A549 (cell line): ENCODE measurements at regions not wholly inside any gene's neighbourhood (a gene's known extent, or its start where the extent isn't known, plus 50 kb on each side); places are given as distances from the start of the nearest gene placed in this dataset.

ENCODE experiments used
- CHD2 ChIP-seq: fragments of 150-350 bp; IDR thresholded peaks from 2 replicates; pipeline ENCODE4 v1.6.1; 2014; ENCODE audit warnings: low read length; ENCODE audit not compliant: partially characterized antibody
- CTCF ChIP-seq: fragments of >200 bp; sonication (Bioruptor Twin); formaldehyde crosslinking; IDR thresholded peaks from 3 replicates; pipeline ENCODE4 v1.5.1; 2016
- EP300 ChIP-seq, 2 experiments: fragments of >200 bp; sonication (Bioruptor Twin); formaldehyde crosslinking; IDR thresholded peaks; 2 replicates in 1 of 2; 3 replicates in 1 of 2; pipeline ENCODE4 v1.6.1; 2016 to 2017
- FOSL2 ChIP-seq, 2 experiments: fragments of 450-650 bp in 1 of 2; fragments of >200 bp in 1 of 2; sonication (Bioruptor Twin) in 1 of 2; formaldehyde crosslinking; IDR thresholded peaks; 2 replicates each; pipeline versions ENCODE4 v1.5.0 to v1.6.1; 2016 to 2020; ENCODE audit warnings: mild to moderate bottlenecking in 1 of 2, moderate library complexity in 1 of 2
- HOXA7 ChIP-seq: fragments of 250-450 bp; sonication (Bioruptor Pico); IDR thresholded peaks from 2 replicates; pipeline ENCODE4 v1.5.0; 2020; ENCODE audit warnings: mild to moderate bottlenecking, moderate library complexity
- MYC ChIP-seq: IDR thresholded peaks from 2 replicates; pipeline ENCODE4 v1.6.1; 2012; ENCODE audit warnings: mild to moderate bottlenecking, inconsistent platforms, low read length, improper control_type of control experiment, borderline replicate concordance
- POLR2A ChIP-seq: IDR thresholded peaks from 2 replicates; pipeline ENCODE4 v1.6.1; 2012; ENCODE audit warnings: mild to moderate bottlenecking, low read length
- RAD21 ChIP-seq, 2 experiments: fragments of >200 bp in 1 of 2; sonication (Bioruptor Twin) in 1 of 2; formaldehyde crosslinking in 1 of 2; IDR thresholded peaks in 1 of 2; conservative IDR thresholded peaks in 1 of 2; 2 replicates in 1 of 2; 3 replicates in 1 of 2; pipeline ENCODE4 v1.6.1; 2012 to 2018; ENCODE audit warnings: inconsistent platforms in 1 of 2
- RCOR1 ChIP-seq: fragments of 150-350 bp; IDR thresholded peaks from 2 replicates; pipeline ENCODE4 v1.6.1; 2014; ENCODE audit warnings: antibody characterized with exemption, low read length, low read depth
- REST ChIP-seq: fragments of 200-600 bp; sonication (generic); IDR thresholded peaks from 2 replicates; pipeline ENCODE4 v1.6.1; 2016; ENCODE audit warnings: antibody characterized with exemption, mild to moderate bottlenecking, moderate library complexity
- SMC3 ChIP-seq: fragments of >200 bp; sonication (Bioruptor Twin); formaldehyde crosslinking; IDR thresholded peaks from 3 replicates; pipeline ENCODE4 v1.6.1; 2018; ENCODE audit warnings: inconsistent platforms
- ZC3H11A ChIP-seq: fragments of 450-650 bp; IDR thresholded peaks from 2 replicates; pipeline ENCODE4 v1.6.1; 2014; ENCODE audit warnings: antibody characterized with exemption, mild to moderate bottlenecking
- ZSCAN20 ChIP-seq: fragments of 250-450 bp; sonication (Bioruptor Pico); IDR thresholded peaks from 2 replicates; pipeline ENCODE4 v1.8.0; 2022; ENCODE audit warnings: mild to moderate bottlenecking, moderate library complexity
- TF ChIP-seq, protein P1 (sequence below): fragments of 150-350 bp; IDR thresholded peaks from 2 replicates; pipeline ENCODE4 v1.6.1; 2014; ENCODE audit warnings: low read depth, mild to moderate bottlenecking, low read length

GRCh38 chr12:114479831-114480230 lies 73.9 kb upstream of the TBX5 start:
- TF ChIP-seq POLR2A = no peak
- no peak for TF ChIP-seq REST
- TF ChIP-seq CTCF = no peak
- no peak for TF ChIP-seq EP300 (IDR thresholded peaks at IDR 0.05)
- no peak for TF ChIP-seq ZSCAN20 (CRISPR knock-in tag)
- no peak for TF ChIP-seq SMC3
- no peak for TF ChIP-seq RAD21 (conservative IDR thresholded peaks at IDR 0.05 in 1 of 2, IDR thresholded peaks at IDR 0.05 in 1 of 2)
- TF ChIP-seq FOSL2 (IDR thresholded peaks at IDR 0.05) = no peak
- no peak for TF ChIP-seq FOSL2 (CRISPR knock-in tag; IDR thresholded peaks at IDR 0.05)
- no peak for TF ChIP-seq MYC
- TF ChIP-seq HOXA7 (CRISPR knock-in tag) = no peak
- TF ChIP-seq ZC3H11A = no peak
- no peak for TF ChIP-seq CHD2
- no peak for TF ChIP-seq RCOR1
- TF ChIP-seq, protein P1, sequence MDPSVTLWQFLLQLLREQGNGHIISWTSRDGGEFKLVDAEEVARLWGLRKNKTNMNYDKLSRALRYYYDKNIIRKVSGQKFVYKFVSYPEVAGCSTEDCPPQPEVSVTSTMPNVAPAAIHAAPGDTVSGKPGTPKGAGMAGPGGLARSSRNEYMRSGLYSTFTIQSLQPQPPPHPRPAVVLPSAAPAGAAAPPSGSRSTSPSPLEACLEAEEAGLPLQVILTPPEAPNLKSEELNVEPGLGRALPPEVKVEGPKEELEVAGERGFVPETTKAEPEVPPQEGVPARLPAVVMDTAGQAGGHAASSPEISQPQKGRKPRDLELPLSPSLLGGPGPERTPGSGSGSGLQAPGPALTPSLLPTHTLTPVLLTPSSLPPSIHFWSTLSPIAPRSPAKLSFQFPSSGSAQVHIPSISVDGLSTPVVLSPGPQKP = no peak
